GM18505 (cell line): ENCODE measurements at regions not wholly inside any gene's neighbourhood (a gene's known extent, or its start where the extent isn't known, plus 50 kb on each side); places are given as distances from the start of the nearest gene placed in this dataset.

Source experiments
- ATAC-seq: cut with Tn5 transposase; IDR thresholded peaks from one replicate; pipeline ENCODE4 v1.9.1; 2021; ENCODE audit not compliant: unreplicated experiment
- POLR2A ChIP-seq: IDR thresholded peaks from 4 replicates; pipeline ENCODE4 v1.6.1; 2011; ENCODE audit warnings: borderline replicate concordance; ENCODE audit not compliant: insufficient read depth, insufficient read length; ENCODE audit errors: extremely low read depth

- TF ChIP-seq POLR2A, result no peak
- peak; percentile 68 for ATAC-seq
These were observed 55.6 kb upstream of the CCSER1 start for GRCh38 chr4:90071289-90072235.

DNA sequence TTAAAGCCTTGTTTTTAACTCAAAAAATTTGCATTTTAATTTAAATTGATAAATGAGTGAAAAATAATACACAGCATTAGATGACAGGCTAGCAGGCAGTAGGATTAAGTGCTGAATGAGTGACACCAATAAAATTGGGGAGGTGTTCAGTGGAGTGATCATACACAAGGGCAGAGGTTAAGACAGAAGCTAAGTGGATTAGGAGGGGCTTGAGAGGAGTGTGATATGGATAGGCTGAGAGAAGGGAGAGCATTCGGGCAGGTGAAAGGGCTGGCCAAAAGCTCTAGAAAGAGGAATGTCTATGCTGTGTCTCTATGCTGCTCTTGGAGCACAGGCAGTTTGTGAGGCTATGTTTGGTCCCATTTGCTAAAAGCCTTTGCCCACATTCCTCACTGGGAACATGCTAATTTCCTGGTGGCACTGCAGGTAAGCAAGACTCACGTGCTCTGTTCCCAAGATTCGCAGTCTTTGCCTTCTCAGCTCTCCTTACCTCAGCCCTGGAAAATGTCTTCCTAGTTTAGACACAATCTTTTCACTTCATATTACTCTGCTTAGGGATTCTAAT, 52.8 kb upstream of the CCSER1 start:
- no peak for ATAC-seq
- no peak for TF ChIP-seq POLR2A
